H1 (cell line): ENCODE measurements at regions not wholly inside any gene's neighbourhood (a gene's known extent, or its start where the extent isn't known, plus 50 kb on each side); places are given as distances from the start of the nearest gene placed in this dataset.

ENCODE experiments used
- CTCF ChIA-PET: fragments of 300-600 bp; sonication (Branson Sonifier 250); formaldehyde crosslinking; loops from one replicate; lab custom pipeline; 2021; ENCODE audit not compliant: partially characterized antibody; lab: Charles Lee
- POLR2A ChIA-PET: fragments of 300-600 bp; sonication (Branson Sonifier 250); formaldehyde crosslinking; loops from one replicate; lab custom pipeline; 2021; ENCODE audit warnings: inconsistent platforms; ENCODE audit not compliant: partially characterized antibody; lab: Charles Lee
- DNase-seq, 2 experiments: peaks; one replicate each; pipeline versions ENCODE4 v3.0.0 to v3.0.0-alpha.2; 2010 to 2022; ENCODE audit warnings: low spot score in 2 of 2, low read depth in 1 of 2, mixed read lengths in 1 of 2
- FAIRE-seq: peaks from 2 replicates; lab custom pipeline; 2011; peaks lifted over from hg19 to GRCh38; lab: Jason Lieb, UNC
- H2AFZ ChIP-seq: 2 replicates; pipeline ENCODE4 v1.8.1; 2012; ENCODE audit warnings: low read length, inconsistent platforms
- H2AK5ac ChIP-seq: 2 replicates; pipeline ENCODE4 v1.6.1; 2013; ENCODE audit warnings: low read depth, low read length
- H2BK120ac ChIP-seq: replicated peaks from 2 replicates; pipeline ENCODE3; 2013; ENCODE audit warnings: low read depth, low read length, inconsistent platforms
- H2BK12ac ChIP-seq: 2 replicates; pipeline ENCODE4 v1.6.1; 2013; ENCODE audit warnings: low read depth, low read length
- H2BK15ac ChIP-seq: 2 replicates; pipeline ENCODE4 v1.6.1; 2013; ENCODE audit warnings: low read length
- H2BK20ac ChIP-seq: 2 replicates; pipeline ENCODE4 v1.6.1; 2013; ENCODE audit warnings: low read length
- H2BK5ac ChIP-seq: 2 replicates; pipeline ENCODE4 v1.6.1; 2013; ENCODE audit warnings: low read depth, low read length
- H3K14ac ChIP-seq: 2 replicates; pipeline ENCODE4 v1.6.1; 2013; ENCODE audit warnings: inconsistent platforms; ENCODE audit not compliant: insufficient read length
- H3K18ac ChIP-seq: 2 replicates; pipeline ENCODE4 v1.6.1; 2013; ENCODE audit warnings: low read length; ENCODE audit errors: extremely low read depth
- H3K23ac ChIP-seq: 2 replicates; pipeline ENCODE4 v1.6.1; 2013; ENCODE audit warnings: inconsistent platforms; ENCODE audit not compliant: insufficient read length
- H3K23me2 ChIP-seq: 2 replicates; pipeline ENCODE4 v1.6.1; 2013; ENCODE audit warnings: low read depth, low read length
- H3K27ac ChIP-seq: 2 replicates; pipeline ENCODE4 v1.6.1; 2011; ENCODE audit warnings: low read depth, low read length, inconsistent platforms
- H3K27me3 ChIP-seq, 4 experiments: replicated peaks in 1 of 4; 1 replicate in 1 of 4; 2 replicates in 3 of 4; pipeline versions ENCODE4 v1.6.1 to v1.8.1; 2011 to 2013; ENCODE audit warnings: low read length in 3 of 4, mild to moderate bottlenecking in 3 of 4, inconsistent platforms in 2 of 4, mixed read lengths in 2 of 4, moderate library complexity in 1 of 4; ENCODE audit not compliant: control insufficient read depth in 3 of 4, insufficient read depth in 3 of 4; ENCODE audit errors: extremely low read depth in 1 of 4
- H3K36me3 ChIP-seq, 4 experiments: 2 replicates each; pipeline versions ENCODE4 v1.6.1 to v1.8.1; 2011 to 2013; ENCODE audit warnings: mild to moderate bottlenecking in 4 of 4, low read length in 3 of 4, moderate library complexity in 2 of 4, control low read depth in 1 of 4, inconsistent platforms in 1 of 4; ENCODE audit not compliant: insufficient read depth in 4 of 4, control insufficient read depth in 2 of 4
- H3K4ac ChIP-seq: replicated peaks from 2 replicates; pipeline ENCODE3; 2013; ENCODE audit warnings: low read length, low read depth, mixed read lengths, inconsistent platforms; ENCODE audit not compliant: insufficient read length
- H3K4me1 ChIP-seq, 4 experiments: replicated peaks in 1 of 4; 1 replicate in 1 of 4; 2 replicates in 3 of 4; pipeline versions ENCODE4 v1.6.1 to v1.8.1; 2011 to 2013; ENCODE audit warnings: low read length in 3 of 4, inconsistent platforms in 2 of 4, mixed read lengths in 1 of 4; ENCODE audit not compliant: insufficient read depth in 4 of 4, control insufficient read depth in 3 of 4
- H3K4me2 ChIP-seq, 2 experiments: 2 replicates each; pipeline versions ENCODE4 v1.6.1 to v1.8.1; 2011 to 2013; ENCODE audit warnings: low read depth in 2 of 2, low read length in 2 of 2, control low read depth in 1 of 2, inconsistent platforms in 1 of 2, mild to moderate bottlenecking in 1 of 2; ENCODE audit not compliant: insufficient read depth in 1 of 2
- H3K4me3 ChIP-seq, 4 experiments: fragments of 200-600, 300-600 bp in 1 of 4; sonication (generic), shearing (Covaris generic), sonication (Bioruptor Twin) in 1 of 4; 2 replicates each; pipeline versions ENCODE4 v1.5.1 to v1.8.1; 2011 to 2016; ENCODE audit warnings: low read length in 4 of 4, low read depth in 3 of 4, control low read depth in 2 of 4, inconsistent platforms in 2 of 4, mild to moderate bottlenecking in 2 of 4, mixed read lengths in 1 of 4, moderate library complexity in 1 of 4; ENCODE audit not compliant: insufficient read depth in 2 of 4; ENCODE audit errors: extremely low read depth in 1 of 4
- H3K56ac ChIP-seq: replicated peaks from 2 replicates; pipeline ENCODE3; 2013; ENCODE audit warnings: low read depth, mild to moderate bottlenecking, mixed read lengths, low read length, inconsistent platforms; ENCODE audit not compliant: insufficient read length
- H3K79me1 ChIP-seq: 2 replicates; pipeline ENCODE4 v1.6.1; 2013; ENCODE audit warnings: low read depth, low read length, control low read depth
- H3K79me2 ChIP-seq, 2 experiments: 2 replicates each; pipeline versions ENCODE4 v1.6.1 to v1.8.1; 2012 to 2013; ENCODE audit warnings: low read length in 2 of 2, mild to moderate bottlenecking in 2 of 2, inconsistent platforms in 1 of 2; ENCODE audit not compliant: insufficient read depth in 2 of 2, control insufficient read depth in 1 of 2
- H3K9ac ChIP-seq, 4 experiments: replicated peaks in 1 of 4; 1 replicate in 1 of 4; 2 replicates in 3 of 4; pipeline versions ENCODE4 v1.6.1 to v1.8.1; 2011 to 2013; ENCODE audit warnings: low read depth in 3 of 4, low read length in 3 of 4, control low read depth in 2 of 4, mild to moderate bottlenecking in 2 of 4, moderate library complexity in 2 of 4, inconsistent platforms in 1 of 4; ENCODE audit errors: extremely low read depth in 1 of 4
- H3K9me3 ChIP-seq, 2 experiments: 2 replicates each; pipeline versions ENCODE4 v1.6.1 to v1.8.1; 2012 to 2013; ENCODE audit warnings: mild to moderate bottlenecking in 2 of 2, moderate library complexity in 2 of 2, control low read depth in 1 of 2, inconsistent platforms in 1 of 2, low read depth in 1 of 2, low read length in 1 of 2, mixed read lengths in 1 of 2; ENCODE audit not compliant: insufficient read depth in 2 of 2
- H4K20me1 ChIP-seq, 2 experiments: replicated peaks in 1 of 2; 2 replicates each; pipeline versions ENCODE3 to v1.8.1; 2011 to 2013; ENCODE audit warnings: inconsistent platforms in 2 of 2, low read length in 2 of 2, mild to moderate bottlenecking in 1 of 2; ENCODE audit not compliant: insufficient read depth in 2 of 2, control insufficient read depth in 1 of 2
- H4K5ac ChIP-seq: 2 replicates; pipeline ENCODE4 v1.6.1; 2013; ENCODE audit warnings: low read length, low read depth, mixed read lengths, inconsistent platforms; ENCODE audit not compliant: insufficient read length
- H4K8ac ChIP-seq: 2 replicates; pipeline ENCODE4 v1.8.0; 2013; ENCODE audit warnings: mild to moderate bottlenecking, moderate library complexity, low read length, inconsistent platforms; ENCODE audit not compliant: insufficient read depth; ENCODE audit errors: extremely low read depth
- H4K91ac ChIP-seq: replicated peaks from 2 replicates; pipeline ENCODE3; 2013; ENCODE audit warnings: low read length, mixed read lengths, inconsistent platforms; ENCODE audit not compliant: insufficient read length
- BRCA1 ChIP-seq: IDR thresholded peaks from 2 replicates; pipeline ENCODE4 v1.6.1; 2012; ENCODE audit warnings: low read depth, low read length, improper control_type of control experiment
- CHD1 ChIP-seq: IDR thresholded peaks from 2 replicates; pipeline ENCODE4 v1.6.1; 2012; ENCODE audit warnings: low read depth, low read length, improper control_type of control experiment
- CHD2 ChIP-seq: IDR thresholded peaks from 2 replicates; pipeline ENCODE4 v1.6.1; 2012; ENCODE audit warnings: low read length, improper control_type of control experiment
- E2F6 ChIP-seq: IDR thresholded peaks from 2 replicates; pipeline ENCODE4 v1.6.1; 2012; ENCODE audit warnings: inconsistent platforms
- MAFK ChIP-seq: IDR thresholded peaks from 2 replicates; pipeline ENCODE4 v1.6.1; 2012; ENCODE audit warnings: low read depth, mild to moderate bottlenecking, improper control_type of control experiment, low read length
- NANOG ChIP-seq: IDR thresholded peaks from 2 replicates; pipeline ENCODE4 v1.6.1; 2011; ENCODE audit warnings: low read length, low read depth, mild to moderate bottlenecking, inconsistent platforms; ENCODE audit not compliant: insufficient read depth, poor library complexity, severe bottlenecking
- NRF1 ChIP-seq: IDR thresholded peaks from 2 replicates; pipeline ENCODE4 v1.6.1; 2011; ENCODE audit warnings: mild to moderate bottlenecking, low read depth, low read length, improper control_type of control experiment
- PHF8 ChIP-seq: fragments of 200-600 bp; sonication (generic); conservative IDR thresholded peaks from 2 replicates; pipeline ENCODE4 v1.7.1; 2012; ENCODE audit warnings: low read depth, mild to moderate bottlenecking, inconsistent platforms, low read length, moderate library complexity
- RXRA ChIP-seq: IDR thresholded peaks from 2 replicates; pipeline ENCODE4 v1.6.1; 2011; ENCODE audit warnings: low read depth, mild to moderate bottlenecking, low read length, moderate library complexity; ENCODE audit not compliant: insufficient read depth
- USF2 ChIP-seq: IDR thresholded peaks from 2 replicates; pipeline ENCODE4 v1.6.1; 2011; ENCODE audit warnings: low read length, improper control_type of control experiment
- YY1 ChIP-seq: IDR thresholded peaks from 2 replicates; pipeline ENCODE4 v1.6.1; 2011; ENCODE audit warnings: low read depth, mild to moderate bottlenecking, low read length
- ZNF274 ChIP-seq: IDR thresholded peaks from 2 replicates; pipeline ENCODE4 v1.7.0; 2012; ENCODE audit warnings: low read length, borderline replicate concordance; ENCODE audit errors: extremely low read depth
- WGBS, 2 experiments: shearing (Covaris generic) in 1 of 2; methylation state at CpG; one replicate each; pipeline versions ENCODE4 v1.1.6 to v1.1.7; 2013 to 2015; ENCODE audit warnings: low lambda C conversion rate in 2 of 2, mixed read lengths in 2 of 2, inconsistent platforms in 1 of 2, low coverage in 1 of 2, missing lambda C conversion rate in 1 of 2; ENCODE audit not compliant: insufficient replicate concordance in 2 of 2, insufficient coverage in 1 of 2, insufficient read length in 1 of 2; ENCODE audit errors: extremely low coverage in 1 of 2, missing lambda C conversion rate in 1 of 2; 5-methylcytosine and 5-hydroxymethylcytosine counted together
- TF ChIP-seq, protein P1 (sequence below): IDR thresholded peaks from 2 replicates; pipeline ENCODE4 v1.6.1; 2012; ENCODE audit warnings: inconsistent platforms

GRCh38 chr2:129865976-129866375 is 113.5 kb upstream of the RAB6C start:
- no peak overlapping the region for H2BK15ac ChIP-seq
- no peak for TF ChIP-seq PHF8
- no peak for TF ChIP-seq MAFK
- TF ChIP-seq USF2, result no peak
- no peak for TF ChIP-seq CHD1
- TF ChIP-seq, protein P1, sequence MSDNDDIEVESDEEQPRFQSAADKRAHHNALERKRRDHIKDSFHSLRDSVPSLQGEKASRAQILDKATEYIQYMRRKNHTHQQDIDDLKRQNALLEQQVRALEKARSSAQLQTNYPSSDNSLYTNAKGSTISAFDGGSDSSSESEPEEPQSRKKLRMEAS, result no peak
- no peak for TF ChIP-seq ZNF274
- no peak for TF ChIP-seq YY1
- TF ChIP-seq BRCA1, result no peak
- TF ChIP-seq RXRA, result no peak
- no peak for TF ChIP-seq E2F6
- TF ChIP-seq CHD2, result no peak
- no peak for TF ChIP-seq NANOG
- no peak for TF ChIP-seq NRF1

More at GRCh38 chr2:129865976-129866375, 113.5 kb upstream of the RAB6C start:
- H3K27ac ChIP-seq, result no peak overlapping the region
- H4K91ac ChIP-seq, result no peak overlapping the region
- no peak overlapping the region for H3K4me3 ChIP-seq
- H3K36me3 ChIP-seq, result no peaks in the 10 kb centered on the region
- H2BK20ac ChIP-seq, result no peak overlapping the region
- H3K9ac ChIP-seq, result no peak overlapping the region
- H3K4ac ChIP-seq, result no peak overlapping the region
- H3K79me2 ChIP-seq, result no peaks in the 10 kb centered on the region
- no peaks in the 10 kb centered on the region; the same call in 1 of the 2 replicates for H3K79me1 ChIP-seq
- no peak overlapping the region for H2BK5ac ChIP-seq
- H3K18ac ChIP-seq, result no peak overlapping the region
- H2BK120ac ChIP-seq, result no peak overlapping the region
- H3K56ac ChIP-seq, result no peak overlapping the region
- no peak overlapping the region for H4K8ac ChIP-seq
- H2AFZ ChIP-seq, result no peak overlapping the region
- WGBS, 2 experiments, result 96% methylated on average over 11 of the region's 11 CpGs; no CpG with 5 or more reads in 1 of the 2 experiments
- DNase-seq (no peak), FAIRE-seq (no peak)
- no peak overlapping the region for H4K5ac ChIP-seq
- 0 out of 2 replicates have a peak, but pooled peaks cover 1% of the 10 kb centered on the region for H3K23me2 ChIP-seq
- H3K9me3 ChIP-seq, result no peaks in the 10 kb centered on the region
- H3K23ac ChIP-seq, result no peak overlapping the region
- no peak overlapping the region for H2BK12ac ChIP-seq
- no peaks in the 10 kb centered on the region for H4K20me1 ChIP-seq
- ChIA-PET CTCF (interaction anchor here (0.6 to 0.7 kb wide), 2 partner anchors 10 to 267 kb away, joined by 3 read pairs; no protein-coding TSS in a partner anchor), POLR2A (no interaction called here)
- H3K27me3 ChIP-seq, result no peaks in the 10 kb centered on the region
- H2AK5ac ChIP-seq, result no peak overlapping the region
- H3K14ac ChIP-seq, result no peak overlapping the region
- H3K4me1 ChIP-seq, result peaks cover 0 to 6% (median 0%) of the 10 kb centered on the region in 4 experiments; a peak in 2 of 7 replicates
- H3K4me2 ChIP-seq, result no peak overlapping the region
